ENCODE measurements at regions not wholly inside any gene's neighbourhood (a gene's known extent, or its start where the extent isn't known, plus 50 kb on each side); places are given as distances from the start of the nearest gene placed in this dataset.
A peak's percentile ranks its signal among the peaks of the same experiment; 100 is the strongest.
"Not testable (repeated sequence)": the region's sequence is repeated elsewhere in the genome, so short reads cannot be mapped to it uniquely, and the experiment has no call there.

DNA sequence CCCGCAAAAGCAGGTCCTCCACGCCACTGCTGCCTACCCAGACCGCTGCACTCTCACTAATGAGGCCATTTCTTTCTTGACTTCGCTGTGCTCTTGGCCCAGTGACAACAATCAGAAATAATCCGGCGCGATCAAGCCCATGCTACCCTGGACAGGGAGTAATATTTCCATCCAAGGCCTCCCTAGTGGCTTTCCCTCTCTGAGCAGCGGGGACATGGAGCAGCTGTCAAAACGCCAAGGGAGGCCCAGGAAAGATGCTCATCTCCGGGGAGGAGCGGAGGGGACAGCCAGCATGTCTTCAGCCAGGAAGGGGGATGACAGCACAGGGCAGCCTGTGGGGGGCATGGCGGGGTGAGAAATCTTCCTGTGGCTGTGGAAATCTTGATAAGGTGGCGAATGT, 154.9 kb downstream of the SEPTIN7 start:
- 96% methylated on average over 8 of the region's 13 CpGs for WGBS (ENCODE audit: insufficient coverage)
- H3K4me3 ChIP-seq (ENCODE audit: control insufficient read depth in 1 of 7, extremely low read depth in 1 of 7, insufficient read depth in 4 of 7, low read depth in 2 of 7, low read length in 6 of 7); H3K4me1 ChIP-seq (ENCODE audit: control extremely low read depth in 1 of 4, control insufficient read depth in 4 of 4, insufficient read depth in 4 of 4, low read length in 3 of 4); H3K9me3 ChIP-seq (ENCODE audit: control extremely low read depth in 1 of 5, control insufficient read depth in 4 of 5, insufficient read depth in 2 of 5, low read depth in 1 of 5, low read length in 4 of 5); POLR2A ChIA-PET; H3K27me3 ChIP-seq (replicated peaks in 2 of 5; ENCODE audit: control insufficient read depth in 4 of 5, insufficient read depth in 5 of 5, low read length in 4 of 5); DNase-seq; H3K27ac ChIP-seq (ENCODE audit: insufficient read depth in 1 of 2, low read depth in 1 of 2, low read length in 2 of 2, poor library complexity in 1 of 2, severe bottlenecking in 2 of 2); CTCF ChIA-PET; H3K36me3 ChIP-seq (ENCODE audit: control insufficient read depth in 4 of 4, insufficient read depth in 4 of 4, low read length in 3 of 4): not testable (repeated sequence)

DNA sequence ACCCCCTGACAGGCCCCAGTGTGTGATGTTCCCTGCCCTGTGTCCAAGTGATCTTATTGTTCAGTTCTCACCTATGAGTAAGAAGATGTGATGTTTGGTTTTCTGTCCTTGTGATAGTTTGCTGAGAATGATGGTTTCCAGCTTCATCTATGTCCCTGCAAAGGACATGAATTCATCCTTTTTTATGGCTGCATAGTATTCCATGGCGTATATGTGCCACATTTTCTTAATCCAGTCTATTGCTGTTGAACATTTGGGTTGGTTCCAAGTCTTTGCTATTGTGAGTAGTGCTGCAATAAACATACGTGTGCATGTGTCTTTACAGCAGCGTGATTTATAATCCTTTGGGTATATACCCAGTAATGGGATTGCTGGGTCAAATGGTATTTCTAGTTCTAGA, 156.1 kb downstream of the SEPTIN7 start:
- H3K4me1 ChIP-seq (ENCODE audit: control extremely low read depth in 1 of 4, control insufficient read depth in 4 of 4, insufficient read depth in 4 of 4, low read length in 3 of 4); H3K36me3 ChIP-seq (ENCODE audit: control insufficient read depth in 4 of 4, insufficient read depth in 4 of 4, low read length in 3 of 4); DNase-seq; H3K27ac ChIP-seq (ENCODE audit: insufficient read depth in 1 of 2, low read depth in 1 of 2, low read length in 2 of 2, poor library complexity in 1 of 2, severe bottlenecking in 2 of 2); H3K9me3 ChIP-seq (ENCODE audit: control extremely low read depth in 1 of 5, control insufficient read depth in 4 of 5, insufficient read depth in 2 of 5, low read depth in 1 of 5, low read length in 4 of 5); H3K4me3 ChIP-seq (ENCODE audit: control insufficient read depth in 1 of 7, extremely low read depth in 1 of 7, insufficient read depth in 4 of 7, low read depth in 2 of 7, low read length in 6 of 7); H3K27me3 ChIP-seq (replicated peaks in 2 of 5; ENCODE audit: control insufficient read depth in 4 of 5, insufficient read depth in 5 of 5, low read length in 4 of 5); POLR2A ChIA-PET; CTCF ChIA-PET: not testable (repeated sequence)
- 100% methylated on average over 2 of the region's 3 CpGs for WGBS (ENCODE audit: insufficient coverage)

DNA sequence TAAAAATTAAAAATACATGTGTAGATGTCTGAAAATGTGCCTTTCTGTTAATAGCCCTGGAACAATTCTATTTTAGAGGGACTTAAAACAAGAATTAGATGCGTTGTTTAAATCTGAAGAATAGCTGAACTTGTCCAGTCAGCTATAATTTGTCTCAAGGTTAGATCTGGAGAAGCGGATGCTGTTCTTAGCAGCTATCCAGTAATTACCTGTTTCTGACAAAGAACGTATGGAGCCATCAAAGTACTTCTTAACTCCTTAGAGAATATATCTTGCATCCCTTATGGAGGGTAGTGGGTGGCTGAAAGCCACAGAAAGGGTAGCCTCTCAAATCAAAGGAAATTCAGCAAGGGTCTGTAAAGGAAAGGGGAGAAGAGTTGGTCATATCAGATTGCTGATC, 160.4 kb downstream of the SEPTIN7 start:
- H3K27ac ChIP-seq (ENCODE audit: insufficient read depth in 1 of 2, low read depth in 1 of 2, low read length in 2 of 2, poor library complexity in 1 of 2, severe bottlenecking in 2 of 2); H3K4me1 ChIP-seq (ENCODE audit: control extremely low read depth in 1 of 4, control insufficient read depth in 4 of 4, insufficient read depth in 4 of 4, low read length in 3 of 4); H3K36me3 ChIP-seq (ENCODE audit: control insufficient read depth in 4 of 4, insufficient read depth in 4 of 4, low read length in 3 of 4); H3K9me3 ChIP-seq (ENCODE audit: control extremely low read depth in 1 of 5, control insufficient read depth in 4 of 5, insufficient read depth in 2 of 5, low read depth in 1 of 5, low read length in 4 of 5); POLR2A ChIA-PET; H3K27me3 ChIP-seq (replicated peaks in 2 of 5; ENCODE audit: control insufficient read depth in 4 of 5, insufficient read depth in 5 of 5, low read length in 4 of 5); CTCF ChIA-PET; DNase-seq; H3K4me3 ChIP-seq (ENCODE audit: control insufficient read depth in 1 of 7, extremely low read depth in 1 of 7, insufficient read depth in 4 of 7, low read depth in 2 of 7, low read length in 6 of 7): not testable (repeated sequence)
- no CpG with 5 or more reads among the region's 3 CpGs for WGBS (ENCODE audit: insufficient coverage)

- 100% methylated on average over 1 of the region's 2 CpGs for WGBS (ENCODE audit: insufficient coverage)
- H3K36me3 ChIP-seq (ENCODE audit: control insufficient read depth in 4 of 4, insufficient read depth in 4 of 4, low read length in 3 of 4); H3K9me3 ChIP-seq (ENCODE audit: control extremely low read depth in 1 of 5, control insufficient read depth in 4 of 5, insufficient read depth in 2 of 5, low read depth in 1 of 5, low read length in 4 of 5); DNase-seq; CTCF ChIA-PET; H3K27me3 ChIP-seq (replicated peaks in 2 of 5; ENCODE audit: control insufficient read depth in 4 of 5, insufficient read depth in 5 of 5, low read length in 4 of 5); H3K4me3 ChIP-seq (ENCODE audit: control insufficient read depth in 1 of 7, extremely low read depth in 1 of 7, insufficient read depth in 4 of 7, low read depth in 2 of 7, low read length in 6 of 7); H3K27ac ChIP-seq (ENCODE audit: insufficient read depth in 1 of 2, low read depth in 1 of 2, low read length in 2 of 2, poor library complexity in 1 of 2, severe bottlenecking in 2 of 2); POLR2A ChIA-PET; H3K4me1 ChIP-seq (ENCODE audit: control extremely low read depth in 1 of 4, control insufficient read depth in 4 of 4, insufficient read depth in 4 of 4, low read length in 3 of 4): not testable (repeated sequence)
Observed at GRCh38 chr7:35962607-35963006, 161.8 kb downstream of the SEPTIN7 start.

- no peaks in the 10 kb centered on the region for H3K9me3 ChIP-seq (ENCODE audit: control extremely low read depth in 1 of 5, control insufficient read depth in 4 of 5, insufficient read depth in 2 of 5, low read depth in 1 of 5, low read length in 4 of 5)
- H3K4me3 ChIP-seq (ENCODE audit: control insufficient read depth in 1 of 7, extremely low read depth in 1 of 7, insufficient read depth in 4 of 7, low read depth in 2 of 7, low read length in 6 of 7) = peak overlapping the region in 2 of 7 experiments; percentile 33 to 42
- H3K27me3 ChIP-seq (replicated peaks in 2 of 5; ENCODE audit: control insufficient read depth in 4 of 5, insufficient read depth in 5 of 5, low read length in 4 of 5) = peaks cover 0 to 27% (median 12%) of the 10 kb centered on the region in 5 experiments
- no peak overlapping the region for H3K27ac ChIP-seq (ENCODE audit: insufficient read depth in 1 of 2, low read depth in 1 of 2, low read length in 2 of 2, poor library complexity in 1 of 2, severe bottlenecking in 2 of 2)
- DNase-seq = peak in 1 of 3 donors; percentile 17
- peaks cover 0 to 12% (median 4%) of the 10 kb centered on the region in 4 experiments for H3K4me1 ChIP-seq (ENCODE audit: control extremely low read depth in 1 of 4, control insufficient read depth in 4 of 4, insufficient read depth in 4 of 4, low read length in 3 of 4)
- WGBS (ENCODE audit: insufficient coverage) = 71% methylated on average over 47 of the region's 59 CpGs
- ChIA-PET CTCF (interaction anchor here (1.3 to 1.4 kb wide), 2 partner anchors 9 to 51 kb away, joined by 3 to 4 read pairs; no protein-coding TSS in a partner anchor), POLR2A (no interaction called here)
- H3K36me3 ChIP-seq (ENCODE audit: control insufficient read depth in 4 of 4, insufficient read depth in 4 of 4, low read length in 3 of 4) = no peaks in the 10 kb centered on the region
Observed at GRCh38 chr7:35967366-35968139, 166.7 kb downstream of the SEPTIN7 start.

GRCh38 chr7:35968140-35968940, 167.5 kb downstream of the SEPTIN7 start:
- H3K36me3 ChIP-seq (ENCODE audit: control insufficient read depth in 4 of 4, insufficient read depth in 4 of 4, low read length in 3 of 4) = no peaks in the 10 kb centered on the region
- H3K4me1 ChIP-seq (ENCODE audit: control extremely low read depth in 1 of 4, control insufficient read depth in 4 of 4, insufficient read depth in 4 of 4, low read length in 3 of 4) = peaks cover 0 to 12% (median 4%) of the 10 kb centered on the region in 4 experiments
- ChIA-PET POLR2A (no interaction called here), CTCF (interaction anchor here (0.9 to 1.4 kb wide), 3 partner anchors 10 to 1231 kb away, joined by 3 to 4 read pairs (median 3); no protein-coding TSS in a partner anchor)
- H3K27me3 ChIP-seq (replicated peaks in 2 of 5; ENCODE audit: control insufficient read depth in 4 of 5, insufficient read depth in 5 of 5, low read length in 4 of 5) = peaks cover 0 to 29% (median 14%) of the 10 kb centered on the region in 5 experiments
- H3K27ac ChIP-seq (ENCODE audit: insufficient read depth in 1 of 2, low read depth in 1 of 2, low read length in 2 of 2, poor library complexity in 1 of 2, severe bottlenecking in 2 of 2) = no peak overlapping the region
- H3K9me3 ChIP-seq (ENCODE audit: control extremely low read depth in 1 of 5, control insufficient read depth in 4 of 5, insufficient read depth in 2 of 5, low read depth in 1 of 5, low read length in 4 of 5) = no peaks in the 10 kb centered on the region
- 98% methylated on average over 33 of the region's 40 CpGs for WGBS (ENCODE audit: insufficient coverage)
- DNase-seq = no peak
- no peak overlapping the region for H3K4me3 ChIP-seq (ENCODE audit: control insufficient read depth in 1 of 7, extremely low read depth in 1 of 7, insufficient read depth in 4 of 7, low read depth in 2 of 7, low read length in 6 of 7)

DNA sequence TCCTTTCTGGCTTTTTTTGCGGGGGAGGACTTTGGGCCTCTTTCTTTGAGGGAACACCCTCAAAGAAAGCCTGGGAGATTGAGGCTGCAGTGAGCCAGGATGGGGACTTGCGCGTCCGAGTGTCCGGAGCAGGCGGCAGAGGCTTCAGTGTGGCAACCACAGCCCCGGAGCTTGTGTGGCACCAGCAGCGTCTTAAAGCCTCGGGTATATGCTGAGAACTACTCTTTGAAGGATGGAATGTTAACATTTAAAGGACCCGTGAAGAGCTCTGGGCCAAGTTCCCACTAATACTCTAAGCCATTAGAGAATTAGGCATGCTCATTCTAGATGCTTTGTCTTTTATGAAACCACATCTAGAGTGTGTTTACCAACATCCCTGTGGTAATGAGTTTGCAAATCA, 168.2 kb downstream of the SEPTIN7 start:
- CTCF ChIA-PET = interaction anchor here (0.9 to 1.3 kb wide), 2 partner anchors 10 to 1231 kb away, joined by 3 to 4 read pairs; no protein-coding TSS in a partner anchor
- POLR2A ChIA-PET = interaction anchor here (0.6 kb wide), 1 partner anchor 326 kb away, joined by 3 read pairs; no protein-coding TSS in a partner anchor
- no peaks in the 10 kb centered on the region for H3K9me3 ChIP-seq (ENCODE audit: control extremely low read depth in 1 of 5, control insufficient read depth in 4 of 5, insufficient read depth in 2 of 5, low read depth in 1 of 5, low read length in 4 of 5)
- WGBS (ENCODE audit: insufficient coverage) = 98% methylated on average over 8 of the region's 10 CpGs
- peaks cover 0 to 12% (median 4%) of the 10 kb centered on the region in 4 experiments for H3K4me1 ChIP-seq (ENCODE audit: control extremely low read depth in 1 of 4, control insufficient read depth in 4 of 4, insufficient read depth in 4 of 4, low read length in 3 of 4)
- H3K36me3 ChIP-seq (ENCODE audit: control insufficient read depth in 4 of 4, insufficient read depth in 4 of 4, low read length in 3 of 4) = no peaks in the 10 kb centered on the region
- DNase-seq = no peak
- H3K27ac ChIP-seq (ENCODE audit: insufficient read depth in 1 of 2, low read depth in 1 of 2, low read length in 2 of 2, poor library complexity in 1 of 2, severe bottlenecking in 2 of 2) = no peak overlapping the region
- peaks cover 0 to 32% (median 14%) of the 10 kb centered on the region in 5 experiments for H3K27me3 ChIP-seq (replicated peaks in 2 of 5; ENCODE audit: control insufficient read depth in 4 of 5, insufficient read depth in 5 of 5, low read length in 4 of 5)
- H3K4me3 ChIP-seq (ENCODE audit: control insufficient read depth in 1 of 7, extremely low read depth in 1 of 7, insufficient read depth in 4 of 7, low read depth in 2 of 7, low read length in 6 of 7) = no peak overlapping the region
